ENCODE measurements at regions not wholly inside any gene's neighbourhood (a gene's known extent, or its start where the extent isn't known, plus 50 kb on each side); places are given as distances from the start of the nearest gene placed in this dataset.
"Not testable (repeated sequence)": the region's sequence is repeated elsewhere in the genome, so short reads cannot be mapped to it uniquely, and the experiment has no call there.

GRCh38 chr21:25220169-25220568 is 387.1 kb downstream of the MRPL39 start:
- no peak for DNase-seq

DNA sequence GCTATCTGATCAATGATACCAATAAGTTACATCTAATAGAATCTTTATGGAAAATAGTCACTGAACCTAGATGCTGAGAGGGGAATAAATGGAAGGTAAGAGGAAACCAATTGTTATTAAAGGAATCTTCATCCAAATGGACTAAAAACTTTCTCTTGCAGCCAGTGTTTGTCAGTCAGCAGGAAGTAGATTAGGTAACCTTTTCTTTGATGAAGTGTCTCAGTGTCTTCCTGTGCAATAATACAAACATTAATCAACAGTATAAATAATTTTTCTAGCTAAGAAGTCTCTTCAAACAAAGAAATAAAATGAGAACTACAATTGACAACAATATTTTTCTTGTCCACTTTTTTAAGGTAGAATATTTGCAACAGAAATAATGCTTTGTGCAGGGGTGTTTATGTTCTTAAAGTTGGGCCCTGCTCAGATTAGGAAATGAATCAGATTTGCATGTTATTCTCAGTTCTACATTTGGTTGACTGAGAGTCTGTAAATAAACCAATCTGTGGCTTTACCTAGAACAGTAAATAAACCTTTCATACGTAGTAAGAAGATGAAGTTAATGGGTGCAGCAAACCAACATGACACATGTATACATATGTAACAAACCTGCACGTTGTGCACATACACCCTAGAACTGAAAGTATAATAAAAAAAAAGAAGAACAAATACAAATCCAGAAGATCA is 391.4 kb downstream of the MRPL39 start:
- DNase-seq, result no peak

DNA sequence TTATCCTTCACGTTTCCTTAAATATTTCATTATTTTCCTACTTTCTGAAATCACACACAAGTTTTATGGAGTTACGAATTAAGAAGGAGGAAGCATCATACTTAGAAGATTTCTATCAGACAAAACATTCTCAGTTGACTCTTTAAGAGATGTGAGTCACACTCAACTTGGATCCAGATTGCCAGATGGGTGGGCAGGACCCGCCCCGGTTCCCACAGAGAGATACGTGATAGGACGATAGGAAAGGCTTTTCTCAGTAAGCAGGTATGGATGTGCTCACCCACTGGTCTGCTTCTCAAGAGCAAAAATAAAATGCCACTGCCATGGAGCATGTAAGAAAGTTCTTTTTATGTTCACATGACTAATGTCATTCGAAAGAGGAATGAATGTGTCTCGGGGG is 392.6 kb downstream of the MRPL39 start:
- DNase-seq, result no peak

DNA sequence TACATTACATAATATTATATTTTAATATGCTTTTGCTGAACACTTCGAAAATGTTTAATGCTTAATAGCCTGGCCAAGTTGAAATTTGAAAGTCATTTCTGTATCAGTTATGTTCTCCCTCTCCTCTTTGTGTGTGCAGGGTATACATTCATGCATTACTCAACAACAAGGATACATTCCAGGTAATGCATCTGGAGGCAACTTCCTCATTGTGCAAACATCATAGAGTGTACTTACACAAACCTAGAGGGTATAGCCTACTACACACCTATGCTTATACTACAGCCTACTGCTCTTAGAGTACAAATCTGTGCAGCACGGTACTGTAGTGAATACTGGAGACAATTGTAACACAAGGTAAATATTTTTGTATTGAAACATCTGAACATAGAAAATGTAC is 407.3 kb downstream of the MRPL39 start:
- no peak for DNase-seq

GRCh38 chr21:25191141-25191540 is 416.1 kb downstream of the MRPL39 start:
- DNase-seq, result no peak

DNA sequence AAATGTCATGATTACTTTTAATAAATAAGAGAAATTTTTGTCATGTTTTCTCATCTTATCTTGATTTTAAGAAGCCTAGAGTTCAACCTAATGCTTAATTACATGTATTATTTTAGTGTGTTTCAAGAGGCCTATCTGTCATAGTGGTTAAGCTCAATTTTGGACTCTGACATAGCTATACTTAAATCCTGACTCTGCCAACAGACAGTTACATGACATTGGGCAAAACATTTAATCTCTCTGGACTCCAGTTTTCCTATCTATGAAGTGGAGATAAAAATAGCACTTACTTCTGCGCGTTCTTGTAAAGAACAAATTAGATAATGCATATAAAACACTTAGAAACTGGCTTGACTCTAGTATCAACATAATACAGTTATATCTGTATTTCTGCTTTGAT is 417.8 kb downstream of the MRPL39 start:
- no peak for DNase-seq

DNA sequence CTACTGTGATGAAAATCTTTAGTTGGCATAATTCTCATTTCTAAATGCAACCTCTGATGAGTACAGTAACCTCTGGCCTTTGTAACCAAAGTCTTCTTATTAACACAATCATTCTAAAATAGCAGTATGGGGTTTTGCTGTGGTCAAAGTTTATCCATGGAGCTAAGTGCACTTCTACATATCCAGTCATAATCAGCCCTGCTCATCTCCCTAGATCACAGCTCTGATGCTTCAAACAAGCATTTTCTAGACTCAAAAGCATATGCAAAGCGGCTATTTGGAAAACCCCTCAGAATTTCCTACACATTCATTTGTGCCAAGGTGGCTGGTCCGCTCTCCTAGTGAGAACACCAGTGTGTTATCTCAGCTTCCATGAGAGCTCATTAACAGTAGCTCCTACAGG is 418.6 kb downstream of the MRPL39 start:
- no peak for DNase-seq

- DNase-seq, result no peak
Measured at GRCh38 chr21:25186273-25186672, 421.0 kb downstream of the MRPL39 start.

- no peak for DNase-seq
Measured at GRCh38 chr21:25183577-25183976, 423.7 kb downstream of the MRPL39 start.

DNA sequence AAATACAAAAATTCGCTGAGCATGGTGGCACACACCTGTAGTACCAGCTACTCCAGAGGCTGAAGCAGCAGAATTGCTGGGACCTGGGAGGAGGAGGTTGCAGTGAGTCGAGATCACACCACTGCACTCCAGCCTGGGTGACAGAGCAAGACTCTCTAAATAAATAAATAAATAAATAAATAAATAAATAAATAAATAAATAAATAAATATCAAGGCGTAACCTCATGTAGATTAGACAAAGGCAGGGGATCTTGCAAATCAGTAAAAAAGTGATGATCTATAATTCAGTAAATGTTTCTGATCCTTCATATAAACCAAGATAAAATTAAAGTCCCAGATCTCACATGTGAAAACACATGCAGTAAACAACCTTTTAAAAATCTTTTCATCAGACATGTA is 425.6 kb downstream of the MRPL39 start:
- DNase-seq, result not testable (repeated sequence)

GRCh38 chr21:25179116-25179515 is 428.2 kb downstream of the MRPL39 start:
- DNase-seq, result peak; percentile 7

DNA sequence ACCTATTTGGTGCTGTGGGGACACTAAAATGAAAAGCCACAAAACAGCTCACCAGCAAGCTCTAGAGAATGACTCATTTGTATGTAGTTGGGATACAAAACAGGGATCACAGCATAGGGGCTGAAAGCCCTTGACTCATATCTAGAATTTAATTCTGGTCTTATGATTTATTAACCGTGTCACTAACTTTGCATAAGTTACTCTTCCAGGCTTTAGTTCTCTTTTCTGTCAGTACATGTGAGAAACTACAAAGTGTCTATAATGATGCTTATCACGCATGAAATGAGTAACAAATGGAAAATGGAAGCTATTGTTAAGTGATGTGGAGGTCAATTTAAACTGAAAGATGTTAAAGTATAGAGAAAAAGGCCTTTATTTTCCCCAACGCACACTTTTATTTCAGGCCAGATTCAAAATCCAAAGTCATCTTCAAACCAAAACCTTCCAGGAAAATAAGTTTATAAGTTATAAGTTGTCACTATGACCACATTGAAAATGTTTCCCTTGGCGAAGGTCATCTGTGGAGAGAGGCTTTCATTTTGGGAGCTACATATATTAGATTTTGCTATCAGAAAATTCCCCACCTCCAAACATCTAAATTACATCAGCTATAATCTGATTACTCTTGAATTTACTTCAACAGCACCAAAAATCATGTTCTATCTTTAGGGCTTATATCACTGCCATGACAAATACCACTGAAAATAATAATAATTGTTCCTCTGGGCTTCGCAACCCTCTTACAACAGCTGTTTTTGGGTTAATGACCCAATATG is 430.5 kb downstream of the MRPL39 start:
- no peak for DNase-seq

DNA sequence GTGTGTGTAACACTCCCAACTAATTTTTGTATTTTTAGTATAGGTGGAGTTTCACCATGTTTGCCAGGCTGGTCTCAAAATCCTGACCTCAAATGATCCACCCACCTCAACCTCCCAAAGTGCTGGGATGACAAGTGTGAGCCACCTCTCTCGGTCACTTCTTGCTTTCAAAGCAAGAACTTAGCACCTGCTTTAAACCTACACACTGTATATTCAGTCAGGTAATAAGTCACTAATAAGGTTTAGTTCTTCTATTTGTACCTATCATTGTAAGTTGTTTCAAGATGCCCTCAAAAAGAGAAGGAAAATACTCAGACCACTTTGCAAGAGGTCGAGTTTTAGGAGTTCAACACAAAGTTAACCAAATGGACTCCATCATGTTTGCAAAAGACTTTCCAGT is 431.3 kb downstream of the MRPL39 start:
- DNase-seq, result no peak

GRCh38 chr21:25171438-25171837 is 435.8 kb downstream of the MRPL39 start:
- DNase-seq, result peak; percentile 48

GRCh38 chr21:25170681-25171080 is 436.6 kb downstream of the MRPL39 start:
- no peak for DNase-seq

DNA sequence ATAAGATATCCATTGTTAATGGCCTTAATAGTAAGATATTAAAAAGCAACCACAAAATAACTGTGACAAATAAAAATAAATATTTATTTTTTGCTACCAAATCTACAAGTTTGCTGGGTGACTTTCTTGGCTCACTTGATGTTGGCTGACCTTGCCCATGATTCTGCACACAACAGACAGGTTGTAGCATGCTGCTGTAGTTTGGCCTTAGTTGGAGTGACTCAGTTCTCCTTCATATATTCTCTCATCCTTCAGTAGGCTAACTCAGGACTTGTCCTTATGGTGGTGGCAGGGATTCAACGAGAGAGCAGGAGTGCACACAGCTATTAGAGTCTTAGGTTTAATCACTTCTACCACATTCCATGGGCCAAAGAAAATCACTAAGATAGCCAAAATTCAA is 437.9 kb downstream of the MRPL39 start:
- no peak for DNase-seq

- DNase-seq, result not testable (repeated sequence)
Measured at GRCh38 chr21:25166904-25167303, 440.4 kb downstream of the MRPL39 start.

DNA sequence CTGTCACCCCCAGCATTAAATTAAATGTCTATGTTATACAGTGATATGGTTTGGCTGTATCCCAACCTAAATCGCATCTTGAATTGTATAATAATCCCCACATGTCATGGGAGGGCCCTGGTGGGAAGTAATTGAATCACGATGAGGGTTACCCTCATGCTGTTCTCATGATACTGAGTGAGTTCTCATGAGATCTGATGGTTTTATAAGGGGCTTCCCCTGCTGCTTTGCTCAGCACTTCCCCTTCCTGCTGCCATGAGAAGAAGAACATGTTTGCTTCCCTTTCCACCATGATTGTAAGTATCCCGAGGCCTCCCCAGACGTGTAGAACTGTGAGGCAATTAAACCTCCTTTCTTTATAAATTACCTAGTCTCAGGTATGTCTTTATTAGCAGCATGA is 445.7 kb downstream of the MRPL39 start:
- no peak for DNase-seq

DNA sequence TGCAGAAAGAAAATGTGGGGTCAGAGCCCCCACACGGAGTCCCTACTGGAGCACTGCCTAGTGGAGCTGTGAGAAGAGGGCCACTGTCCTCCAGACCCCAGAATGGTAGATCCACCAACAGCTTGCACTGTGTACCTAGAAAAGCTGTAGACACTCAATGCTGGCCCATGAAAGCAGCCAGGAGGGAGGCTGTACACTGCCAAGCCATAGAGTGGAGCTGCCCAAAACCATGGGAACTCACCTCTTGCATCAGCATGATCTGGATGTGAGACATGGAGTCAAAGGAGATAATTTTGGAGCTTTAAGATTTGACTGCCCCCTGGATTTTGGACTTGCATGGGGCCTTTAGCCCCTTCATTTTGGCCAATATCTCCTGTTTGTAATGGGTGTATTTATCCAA is 452.3 kb downstream of the MRPL39 start:
- DNase-seq, result not testable (repeated sequence)

DNA sequence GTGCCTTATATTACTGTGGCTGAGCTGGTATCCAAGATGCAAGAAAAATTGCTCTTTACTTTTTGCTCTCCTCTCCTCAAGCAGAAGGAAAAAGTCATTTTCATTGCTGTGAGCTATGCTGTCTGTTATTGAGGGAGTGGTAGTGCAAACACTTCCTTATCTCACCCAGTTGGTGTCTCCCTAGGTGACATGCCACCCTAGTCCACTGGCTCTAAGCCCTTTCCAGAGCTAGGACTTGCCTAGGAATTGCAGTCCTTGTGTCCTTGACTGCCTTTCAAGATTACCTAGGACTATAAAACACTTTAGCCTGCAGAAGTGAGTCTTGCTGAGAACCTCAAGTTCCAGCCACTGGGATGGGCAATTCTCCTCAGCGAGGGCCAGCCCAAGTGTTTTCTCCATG is 458.3 kb downstream of the MRPL39 start:
- DNase-seq, result no peak

DNA sequence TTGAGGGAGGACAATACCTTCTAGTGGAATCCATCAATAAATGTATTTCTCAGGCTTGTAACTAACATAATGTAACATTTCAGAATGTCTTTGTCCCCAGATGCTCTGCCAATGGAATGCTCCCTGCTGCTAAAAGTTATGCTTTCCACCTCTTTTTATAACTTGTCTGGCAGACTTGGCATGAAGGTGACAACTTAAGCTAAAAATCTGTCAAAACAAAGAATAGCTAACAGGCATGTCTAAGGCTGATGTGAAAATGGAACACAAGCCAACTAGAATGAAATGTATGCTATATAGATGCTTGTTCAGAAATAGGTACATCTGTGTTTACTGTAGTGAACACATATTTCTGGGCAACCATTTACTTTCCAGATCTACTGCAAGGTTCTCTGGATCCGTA is 467.9 kb downstream of the MRPL39 start:
- DNase-seq, result no peak

GRCh38 chr21:25133939-25134338 is 473.3 kb downstream of the MRPL39 start:
- DNase-seq, result no peak

DNA sequence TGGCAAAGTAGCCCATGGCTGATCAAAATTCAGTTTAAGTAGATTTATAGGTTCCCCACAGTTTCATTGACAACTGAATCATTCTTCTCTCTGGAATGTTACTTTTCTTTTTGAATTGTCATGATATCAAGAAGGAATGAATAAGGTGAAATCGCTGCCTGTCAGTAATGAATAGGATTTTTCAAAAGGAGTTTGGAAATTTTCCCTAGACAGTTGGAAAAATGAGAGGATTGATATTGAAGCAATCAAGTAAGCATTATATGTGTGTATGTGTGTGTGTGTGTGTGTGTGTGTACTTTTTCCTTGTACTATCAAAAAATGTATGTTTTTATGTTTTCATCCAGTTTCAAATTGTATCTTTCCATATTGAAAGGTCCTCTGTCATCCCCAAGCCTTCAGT is 479.5 kb downstream of the MRPL39 start:
- DNase-seq, result no peak

DNA sequence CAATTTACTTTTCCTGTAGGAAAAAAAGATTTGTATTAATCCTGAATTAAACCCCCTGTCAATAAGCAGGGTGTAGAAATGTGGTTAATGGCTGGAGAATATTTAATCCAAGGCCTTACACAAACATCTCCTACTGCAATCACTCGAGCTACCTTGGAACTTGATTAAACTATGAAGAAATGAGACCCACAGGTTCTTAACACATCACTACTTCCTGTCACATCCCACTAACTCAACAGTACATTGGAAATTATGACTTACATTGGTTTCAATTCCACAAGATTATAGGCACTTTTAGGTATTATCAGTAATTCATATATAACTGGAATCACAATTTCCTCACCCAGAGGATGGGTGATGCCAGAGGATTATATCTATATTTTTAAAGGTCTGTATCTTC is 480.3 kb downstream of the MRPL39 start:
- DNase-seq, result no peak

- no peak for DNase-seq
Measured at GRCh38 chr21:25126564-25126963, 480.7 kb downstream of the MRPL39 start.

Data from SIG-M5 (cell line).